D341Med (cell line): ENCODE measurements at regions not wholly inside any gene's neighbourhood (a gene's known extent, or its start where the extent isn't known, plus 50 kb on each side); places are given as distances from the start of the nearest gene placed in this dataset.
"Not testable (repeated sequence)": the region's sequence is repeated elsewhere in the genome, so short reads cannot be mapped to it uniquely, and the experiment has no call there.

Experiments used
- DNase-seq: peaks from one replicate; pipeline ENCODE4 v3.0.0; 2012; ENCODE audit warnings: low spot score

- no peak for DNase-seq
These were observed 188.3 kb downstream of the ANKRD30B start for GRCh38 chr18:14936313-14936712.

GRCh38 chr18:14937271-14937670 is 189.3 kb downstream of the ANKRD30B start:
- DNase-seq: no peak

- DNase-seq: no peak
These were observed 191.2 kb downstream of the ANKRD30B start for GRCh38 chr18:14939141-14939540.

- not testable (repeated sequence) for DNase-seq
These were observed 192.1 kb downstream of the ANKRD30B start for GRCh38 chr18:14940106-14940505.

GRCh38 chr18:14940735-14941134 is 192.8 kb downstream of the ANKRD30B start:
- no peak for DNase-seq

- no peak for DNase-seq
These were observed 193.3 kb downstream of the ANKRD30B start for GRCh38 chr18:14941256-14941655.

- DNase-seq: no peak
These were observed 193.8 kb downstream of the ANKRD30B start for GRCh38 chr18:14941792-14942191.

- no peak for DNase-seq
These were observed 194.3 kb downstream of the ANKRD30B start for GRCh38 chr18:14942275-14942674.

- no peak for DNase-seq
These were observed 195.5 kb downstream of the ANKRD30B start for GRCh38 chr18:14943486-14943885.

- DNase-seq: no peak
These were observed 196.1 kb downstream of the ANKRD30B start for GRCh38 chr18:14943967-14944636.

- DNase-seq: no peak
These were observed 196.9 kb downstream of the ANKRD30B start for GRCh38 chr18:14944838-14945237.

- no peak for DNase-seq
These were observed 197.3 kb downstream of the ANKRD30B start for GRCh38 chr18:14945286-14945685.

GRCh38 chr18:14945984-14946383 is 198.0 kb downstream of the ANKRD30B start:
- DNase-seq: no peak

GRCh38 chr18:14946741-14947470 is 198.9 kb downstream of the ANKRD30B start:
- not testable (repeated sequence) for DNase-seq

- no peak for DNase-seq
These were observed 199.7 kb downstream of the ANKRD30B start for GRCh38 chr18:14947482-14948162.

- DNase-seq: no peak
These were observed 200.2 kb downstream of the ANKRD30B start for GRCh38 chr18:14948163-14948540.

GRCh38 chr18:14949800-14950664 is 202.1 kb downstream of the ANKRD30B start:
- DNase-seq: no peak

GRCh38 chr18:14952444-14953077 is 204.6 kb downstream of the ANKRD30B start:
- not testable (repeated sequence) for DNase-seq

- no peak for DNase-seq
These were observed 210.7 kb downstream of the ANKRD30B start for GRCh38 chr18:14958701-14959100.

GRCh38 chr18:14959550-14959949 is 211.6 kb downstream of the ANKRD30B start:
- DNase-seq: no peak

- no peak for DNase-seq
These were observed 214.0 kb downstream of the ANKRD30B start for GRCh38 chr18:14961991-14962390.

GRCh38 chr18:14962626-14963025 is 214.7 kb downstream of the ANKRD30B start:
- DNase-seq: no peak
